Kidney tubule cell (primary cell): ENCODE measurements at regions not wholly inside any gene's neighbourhood (a gene's known extent, or its start where the extent isn't known, plus 50 kb on each side); places are given as distances from the start of the nearest gene placed in this dataset.

Experiments used
- DNase-seq: peaks from one replicate; pipeline ENCODE4 v3.0.0-alpha.2; 2018; ENCODE audit warnings: low spot score

GRCh38 chr3:1824359-1824758 is 274.3 kb upstream of the CNTN4 start:
- DNase-seq = no peak

DNA sequence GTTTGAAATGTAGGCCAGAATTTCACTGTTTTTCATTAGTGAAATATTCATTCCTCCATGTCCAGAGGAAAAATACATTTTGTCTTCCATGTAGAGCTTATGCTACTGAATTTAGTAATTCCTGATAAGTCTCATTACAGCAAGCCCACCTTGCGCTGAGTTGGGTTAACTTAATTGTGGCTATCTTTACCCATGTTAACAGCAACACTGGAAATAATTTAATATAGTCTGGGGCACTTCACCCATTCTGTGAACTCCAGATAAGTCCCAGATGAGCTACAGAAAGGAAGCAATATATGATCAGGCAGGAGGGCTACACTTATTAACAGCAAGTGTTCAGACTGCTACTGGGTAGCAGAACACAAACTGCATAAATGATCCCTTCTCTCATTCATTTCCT is 270.1 kb upstream of the CNTN4 start:
- no peak for DNase-seq

- no peak for DNase-seq
Measured at GRCh38 chr3:1830851-1831250, 267.8 kb upstream of the CNTN4 start.

DNA sequence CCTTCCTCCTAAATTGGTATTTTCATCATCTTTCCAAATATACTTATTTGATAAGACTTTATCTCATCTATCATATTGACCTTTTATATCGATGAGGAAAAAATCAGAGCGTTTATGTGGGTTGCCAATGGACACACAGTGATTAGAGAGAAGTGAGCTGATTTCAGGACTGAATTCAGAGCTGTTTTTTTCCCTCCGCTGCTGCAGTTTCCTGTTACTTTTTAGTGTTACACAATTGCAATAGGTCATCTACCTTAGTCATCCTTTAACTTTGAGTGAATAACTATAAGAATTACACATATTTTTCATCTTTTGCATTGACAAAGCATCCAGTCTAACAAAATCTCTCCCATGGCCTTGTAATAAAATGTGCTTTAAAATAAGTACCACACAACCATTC is 266.3 kb upstream of the CNTN4 start:
- DNase-seq = no peak

- peak; percentile 13 for DNase-seq
Measured at GRCh38 chr3:1843111-1843510, 255.6 kb upstream of the CNTN4 start.

DNA sequence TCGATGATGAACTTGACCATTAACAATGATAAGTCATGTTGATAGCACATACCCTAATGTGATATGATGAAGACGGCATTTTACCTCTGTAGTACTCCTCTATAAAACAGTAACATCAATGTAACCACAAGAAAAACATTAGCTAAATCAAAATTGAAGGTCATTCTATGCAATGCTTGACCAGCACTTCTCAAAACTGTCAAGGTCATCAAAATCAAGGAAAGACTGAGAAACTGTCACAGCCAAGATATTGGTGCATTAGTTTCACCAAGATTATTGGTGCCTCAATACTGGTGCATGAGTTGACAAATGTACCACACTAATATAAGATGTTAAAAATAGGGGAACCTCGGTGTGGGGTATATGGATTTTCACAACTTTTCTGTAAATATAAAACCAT is 251.1 kb upstream of the CNTN4 start:
- no peak for DNase-seq

DNA sequence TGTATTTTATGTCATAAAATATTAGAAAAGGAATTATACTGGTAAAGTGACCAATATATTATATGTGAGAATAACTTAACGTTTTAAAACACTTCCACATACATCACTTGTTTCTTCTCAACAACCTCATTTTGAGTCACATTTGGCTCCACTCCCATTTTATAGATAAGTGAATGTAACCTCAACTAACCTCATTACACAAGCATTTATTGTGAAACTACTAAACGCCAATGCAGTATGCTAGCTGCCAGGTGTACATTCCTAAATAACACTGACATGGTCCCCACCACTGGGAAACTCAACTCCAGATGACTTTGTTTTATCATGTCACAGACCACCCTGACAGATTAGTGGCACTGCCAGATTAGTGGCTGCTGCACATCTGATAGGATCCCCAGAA is 249.7 kb upstream of the CNTN4 start:
- no peak for DNase-seq

- no peak for DNase-seq
Measured at GRCh38 chr3:1852950-1853349, 245.7 kb upstream of the CNTN4 start.

DNA sequence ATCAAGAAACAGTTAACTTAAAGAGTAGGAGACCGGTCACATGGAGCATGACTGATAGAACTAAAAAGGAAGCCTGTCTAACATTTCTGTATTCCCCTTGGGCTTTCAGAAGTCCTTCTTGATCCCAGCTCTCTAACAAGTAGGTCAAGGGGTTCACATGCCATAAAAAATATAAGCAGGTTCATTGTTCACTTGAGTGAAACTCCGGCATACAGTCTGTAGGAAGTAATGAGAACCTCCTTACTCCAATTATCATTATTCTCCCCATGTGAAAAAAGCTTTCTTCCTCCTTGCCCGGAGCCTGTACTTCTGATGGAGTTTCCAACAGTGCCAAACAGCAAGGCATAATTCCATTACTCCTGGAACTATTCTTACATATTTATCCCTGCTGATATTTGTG is 242.8 kb upstream of the CNTN4 start:
- DNase-seq = no peak

DNA sequence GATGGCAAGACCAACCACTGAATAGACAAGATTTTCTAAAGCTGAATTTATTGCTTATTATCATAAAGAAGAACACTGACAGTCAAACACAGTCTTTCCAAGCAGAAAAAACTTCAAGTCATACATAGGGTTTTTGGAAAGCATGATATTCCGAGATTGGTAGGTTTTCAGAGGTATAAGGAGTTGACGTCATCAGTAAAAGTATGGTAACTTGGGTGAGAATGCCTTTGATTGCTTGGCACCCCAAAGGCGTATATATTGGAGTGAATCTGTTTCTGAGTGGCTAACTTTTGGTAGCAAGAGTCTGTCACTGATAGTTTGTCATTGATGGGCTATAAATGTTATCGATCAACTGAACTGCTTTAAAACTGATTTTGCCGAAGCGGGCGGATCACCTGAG is 227.9 kb upstream of the CNTN4 start:
- no peak for DNase-seq

DNA sequence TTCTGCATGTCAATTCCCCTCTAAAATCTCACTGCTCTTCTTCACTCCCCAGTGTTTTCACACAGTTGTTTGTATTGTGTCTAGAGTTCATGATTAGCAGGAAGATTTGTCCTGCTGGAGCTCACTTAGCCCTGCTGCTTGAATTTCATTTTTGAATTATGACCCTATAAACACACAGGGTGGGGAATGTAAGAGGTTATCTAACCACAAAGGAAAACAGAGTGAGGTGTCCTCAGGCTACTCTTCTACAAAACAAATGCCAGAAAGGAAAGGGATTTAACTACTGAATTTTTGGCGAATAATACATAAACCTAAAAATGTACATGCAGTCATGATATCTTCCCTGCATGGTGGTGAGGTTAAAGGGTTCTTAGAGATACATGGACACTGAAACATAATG is 215.1 kb upstream of the CNTN4 start:
- DNase-seq = no peak

GRCh38 chr3:1892459-1892858 is 206.2 kb upstream of the CNTN4 start:
- DNase-seq = no peak

DNA sequence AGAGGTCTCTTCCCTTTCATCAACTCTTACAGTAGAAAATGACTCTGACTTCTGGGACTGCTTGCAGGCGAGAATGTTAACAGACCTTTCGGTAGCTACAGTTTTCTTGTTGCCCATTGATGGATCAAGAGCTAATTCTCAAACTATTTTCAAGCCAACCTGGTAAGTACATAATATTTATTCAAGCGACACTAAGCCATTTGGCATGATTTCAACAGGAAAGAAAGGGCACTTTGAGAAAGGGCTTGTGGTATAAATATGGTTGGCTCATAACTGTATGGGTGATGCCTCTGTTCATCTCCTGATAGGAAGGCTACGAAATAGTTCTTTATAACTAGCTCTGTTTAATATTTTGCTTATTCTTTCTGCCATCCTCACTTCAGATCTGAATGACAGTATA is 196.2 kb upstream of the CNTN4 start:
- no peak for DNase-seq

DNA sequence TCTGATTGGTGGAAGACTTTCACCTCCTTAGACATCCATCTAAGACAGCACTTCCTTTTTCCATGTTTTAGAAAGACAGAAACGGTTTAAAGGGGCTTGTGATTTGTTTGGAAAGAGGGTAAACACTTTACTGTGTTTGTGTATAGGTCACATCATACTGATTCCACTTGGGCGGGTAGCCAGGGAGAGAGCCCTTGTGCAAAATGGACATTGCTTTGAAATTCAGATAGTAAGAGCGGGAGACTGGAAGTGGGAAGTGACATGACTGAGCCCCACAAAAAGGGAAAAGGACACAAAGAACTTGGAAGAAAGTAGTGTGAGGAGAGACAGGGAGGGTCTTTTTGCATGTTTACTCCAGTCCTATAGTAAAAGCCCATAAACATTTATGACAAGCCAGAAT is 195.6 kb upstream of the CNTN4 start:
- no peak for DNase-seq

DNA sequence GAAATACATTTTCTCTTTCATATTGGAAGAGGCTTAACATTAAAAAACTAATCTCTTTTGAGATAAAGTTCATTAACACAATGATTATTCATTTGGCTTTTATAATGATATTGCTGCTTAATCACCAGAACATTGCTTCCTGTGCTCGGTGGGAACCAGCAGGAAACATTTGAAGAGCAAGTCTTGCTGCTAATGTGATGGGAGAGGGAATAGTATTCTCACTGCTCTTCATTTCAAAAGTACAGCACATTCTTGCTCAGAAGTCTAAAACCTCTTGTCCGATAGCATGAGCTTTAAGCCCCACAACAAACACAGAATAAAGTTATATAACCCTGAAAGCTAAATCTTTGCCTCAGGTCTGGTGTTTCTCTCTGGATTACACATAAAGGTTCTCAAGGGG is 190.8 kb upstream of the CNTN4 start:
- DNase-seq = no peak

DNA sequence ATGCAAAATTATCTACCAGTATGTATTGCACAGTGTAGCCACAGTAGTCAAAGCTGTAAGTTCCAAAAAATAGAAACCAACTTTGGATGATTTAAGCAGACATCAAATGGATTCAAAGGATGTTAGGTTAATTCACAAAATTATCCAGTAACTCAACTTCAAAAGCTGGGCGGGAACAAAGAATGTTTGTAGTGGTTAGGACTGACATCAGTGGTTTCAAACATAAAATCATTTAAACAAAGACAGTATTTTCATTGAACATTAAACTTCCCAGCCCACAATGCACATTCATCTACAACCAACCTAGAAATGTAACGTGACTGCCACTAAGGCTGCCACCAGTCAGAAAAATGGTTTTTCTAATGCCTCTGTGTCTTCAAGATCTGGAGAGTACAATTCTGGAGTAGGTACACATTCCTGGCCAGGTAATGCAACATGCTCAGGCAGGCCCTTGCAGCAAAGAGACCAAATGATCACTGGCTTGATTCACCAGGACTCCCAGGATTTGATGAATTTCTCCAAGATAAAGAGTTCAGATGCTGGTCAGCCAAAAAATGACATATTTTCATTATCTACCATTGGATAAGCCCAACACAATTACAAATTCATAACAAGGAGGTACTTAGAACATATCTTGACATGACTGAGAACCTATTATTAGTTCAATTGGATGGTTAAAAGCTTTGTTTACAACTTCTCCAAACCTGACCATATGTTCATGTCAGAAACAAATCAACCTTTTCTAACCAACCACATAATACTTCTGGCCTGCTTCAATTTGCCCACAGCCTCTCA is 189.8 kb upstream of the CNTN4 start:
- DNase-seq = no peak

DNA sequence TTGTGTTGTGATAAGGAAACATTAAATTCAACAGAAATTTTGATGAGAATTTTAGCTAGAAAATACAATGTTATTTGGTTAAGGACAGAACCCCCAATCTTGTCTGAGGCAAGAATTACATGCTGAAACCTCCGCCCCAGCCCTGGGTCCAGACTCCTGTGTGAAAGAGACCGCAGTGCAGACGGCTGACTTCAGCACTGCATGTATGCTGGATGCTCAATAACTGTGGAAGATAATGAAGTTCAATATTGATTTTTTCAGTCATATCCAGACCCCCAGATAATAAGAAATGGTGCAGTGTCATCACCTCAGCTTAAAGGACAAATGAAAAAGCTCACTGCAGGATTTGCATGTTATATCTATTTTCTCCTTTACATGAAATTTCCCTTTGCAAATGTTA is 188.3 kb upstream of the CNTN4 start:
- no peak for DNase-seq

- no peak for DNase-seq
Measured at GRCh38 chr3:1929788-1930414, 168.8 kb upstream of the CNTN4 start.

DNA sequence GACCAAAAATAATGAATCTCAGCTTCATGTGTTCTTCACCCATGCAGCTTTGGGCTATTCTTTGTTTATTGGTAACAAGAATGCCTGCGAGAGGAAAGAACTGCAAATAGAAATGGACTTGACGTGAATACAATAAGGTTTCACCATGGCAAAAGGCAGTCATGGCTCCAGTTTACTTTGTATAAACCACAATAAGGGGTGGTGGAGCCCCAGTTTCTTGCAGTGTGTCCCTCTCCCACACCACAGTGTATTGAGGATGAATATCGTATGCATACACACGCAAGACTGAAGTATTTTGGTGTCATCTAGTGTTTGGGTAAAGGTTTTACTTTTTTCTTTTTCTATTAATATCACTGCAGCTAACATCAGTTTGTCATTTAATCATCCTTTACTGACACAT is 159.7 kb upstream of the CNTN4 start:
- DNase-seq = no peak

DNA sequence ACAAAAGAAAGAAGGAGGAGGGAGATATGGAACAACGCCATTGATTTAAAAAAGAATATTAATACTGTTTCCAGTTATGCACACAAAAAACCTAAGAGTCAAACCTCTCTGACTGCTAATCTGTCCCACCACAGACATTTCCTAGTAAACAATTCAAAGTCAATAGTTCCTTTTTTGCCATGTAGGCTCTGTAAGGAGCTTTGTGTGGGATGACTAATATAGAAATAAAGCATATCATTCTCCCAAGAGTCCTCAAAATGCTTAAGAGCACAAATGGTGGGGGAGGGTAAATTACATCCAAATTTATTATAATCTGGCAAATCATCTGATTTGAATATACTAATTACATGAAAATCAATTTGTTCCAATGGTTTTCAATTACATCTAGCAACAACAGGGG is 155.9 kb upstream of the CNTN4 start:
- no peak for DNase-seq

GRCh38 chr3:1943395-1944118 is 155.1 kb upstream of the CNTN4 start:
- DNase-seq = no peak

DNA sequence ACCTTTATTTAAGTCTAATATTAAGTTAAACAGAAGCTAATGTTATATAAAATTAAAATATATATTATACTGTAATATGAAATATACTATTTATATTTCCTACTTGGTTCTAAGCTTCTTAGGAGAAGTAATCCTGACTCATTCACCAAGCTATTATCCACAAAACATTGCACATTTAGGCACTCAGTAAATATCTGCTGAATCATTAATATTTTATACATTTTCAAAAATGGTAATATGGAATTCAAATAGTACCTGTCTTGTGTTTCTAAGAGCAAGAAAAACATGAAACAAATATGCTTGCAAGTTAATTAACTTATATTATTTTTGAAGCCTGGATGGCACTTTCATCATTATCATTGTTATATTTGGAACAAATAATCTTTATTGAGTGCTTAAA is 153.0 kb upstream of the CNTN4 start:
- no peak for DNase-seq

DNA sequence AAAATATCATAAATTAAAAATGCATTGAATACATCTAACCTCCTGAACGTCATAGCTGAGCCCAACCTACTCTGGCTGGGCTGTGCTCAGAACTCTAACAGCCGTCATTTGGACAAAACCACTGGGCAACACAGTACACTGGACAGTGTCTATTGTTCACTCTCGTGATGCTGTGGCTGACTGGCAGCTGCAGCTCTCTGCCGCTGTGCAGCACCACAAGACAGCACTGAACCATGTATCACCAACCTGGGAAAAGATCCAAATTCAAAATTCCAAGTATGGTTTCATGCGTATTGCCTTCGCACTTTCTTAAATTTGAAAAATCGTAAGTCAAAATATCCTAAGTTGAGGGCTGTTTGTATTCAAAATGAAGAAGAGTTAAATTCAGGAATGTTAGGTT is 145.1 kb upstream of the CNTN4 start:
- no peak for DNase-seq
